A673 (cell line): ENCODE measurements at regions not wholly inside any gene's neighbourhood (a gene's known extent, or its start where the extent isn't known, plus 50 kb on each side); places are given as distances from the start of the nearest gene placed in this dataset.

Experiments
- BruUV-seq: library from RNA; stranded (reverse); fragments of 400-500 nt; replicated peaks from 2 replicates; lab custom pipeline; 2021; lab: Mats Ljungman, UMichigan
- CTCF ChIA-PET: fragments of 300-600 bp; sonication (Branson Sonifier 250); formaldehyde crosslinking; loops from one replicate; lab custom pipeline; 2022; ENCODE audit warnings: antibody characterized with exemption; lab: Charles Lee
- POLR2A ChIA-PET: fragments of 300-600 bp; sonication (Branson Sonifier 250); formaldehyde crosslinking; loops from one replicate; lab custom pipeline; 2022; ENCODE audit warnings: antibody characterized with exemption; ENCODE audit not compliant: low non-redundant PET; lab: Charles Lee
- DNase-seq: peaks from one replicate; pipeline ENCODE4 v3.0.0-alpha.2; 2015; ENCODE audit warnings: low spot score
- H3K27ac ChIP-seq: fragments of 200-600 bp; sonication (generic); 2 replicates; pipeline ENCODE4 v1.5.1; 2016; ENCODE audit warnings: mixed run types, low read depth, mild to moderate bottlenecking, mixed read lengths, antibody characterized with exemption, low read length; ENCODE audit not compliant: poor library complexity, severe bottlenecking
- H3K27me3 ChIP-seq: fragments of 200-600 bp; sonication (generic); replicated peaks from 2 replicates; pipeline ENCODE4 v1.6.1; 2017; ENCODE audit warnings: mixed run types, low read depth, mild to moderate bottlenecking, mixed read lengths, antibody characterized with exemption, low read length; ENCODE audit not compliant: insufficient read depth, poor library complexity
- H3K36me3 ChIP-seq: fragments of 200-600 bp; sonication (generic); 2 replicates; pipeline ENCODE4 v1.6.1; 2016; ENCODE audit warnings: mixed run types, mild to moderate bottlenecking, mixed read lengths, antibody characterized with exemption, low read length; ENCODE audit not compliant: insufficient read depth, poor library complexity, severe bottlenecking
- H3K4me1 ChIP-seq: fragments of 200-600 bp; sonication (generic); 2 replicates; pipeline ENCODE4 v1.6.1; 2017; ENCODE audit warnings: mixed run types, mild to moderate bottlenecking, mixed read lengths, antibody characterized with exemption, low read length; ENCODE audit not compliant: insufficient read depth, poor library complexity, severe bottlenecking
- H3K4me3 ChIP-seq: fragments of 200-600 bp; sonication (generic); 2 replicates; pipeline ENCODE4 v1.5.1; 2016; ENCODE audit warnings: low read depth, mixed run types, mild to moderate bottlenecking, mixed read lengths, low read length; ENCODE audit not compliant: poor library complexity, severe bottlenecking
- H3K9me3 ChIP-seq: fragments of 200-600 bp; sonication (generic); 2 replicates; pipeline ENCODE4 v1.6.1; 2016; ENCODE audit warnings: mixed run types, low read depth, mild to moderate bottlenecking, mixed read lengths, antibody characterized with exemption, low read length; ENCODE audit not compliant: poor library complexity, severe bottlenecking
- EZH2 ChIP-seq: fragments of 200-600 bp; sonication (generic); IDR thresholded peaks from 2 replicates; pipeline ENCODE4 v1.6.1; 2017; ENCODE audit warnings: borderline replicate concordance, low read depth, mild to moderate bottlenecking, mixed read lengths, antibody characterized with exemption, low read length; ENCODE audit not compliant: poor library complexity, severe bottlenecking
- intact Hi-C: fragments of 100-400 bp; cut with micrococcal nuclease; formaldehyde crosslinking; loops from one replicate; pipeline ENCODE4 v1.10.0; 2022; ENCODE audit not compliant: unreplicated experiment
- TF ChIP-seq, protein P1 (sequence below): fragments of 300-800, 200-600 bp; sonication (generic); conservative IDR thresholded peaks from 2 replicates; pipeline ENCODE4 v1.5.1; 2017; ENCODE audit warnings: low read depth, mild to moderate bottlenecking, antibody characterized with exemption, low read length, moderate library complexity, mixed read lengths

DNA sequence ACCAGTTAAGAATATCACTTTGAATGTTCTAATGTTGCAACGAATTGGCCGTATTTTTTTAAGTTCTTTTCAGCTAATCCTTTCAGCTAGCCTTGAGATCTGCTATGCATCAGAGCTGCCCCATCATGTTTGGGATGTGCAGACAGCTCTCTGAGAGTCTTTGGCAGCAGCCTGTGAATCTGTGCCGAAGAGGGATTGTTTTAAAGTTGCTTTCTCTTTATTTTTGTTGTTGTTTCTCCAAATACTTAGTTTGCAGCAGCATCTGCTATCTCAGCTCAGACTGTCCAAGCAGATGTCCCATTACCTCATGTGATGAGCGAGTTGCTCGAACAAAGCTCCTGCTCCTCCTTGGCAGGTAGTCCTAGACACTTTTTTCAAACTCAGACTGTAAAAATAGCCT, 1002.5 kb upstream of the INTU start:
- no peak for TF ChIP-seq EZH2
- TF ChIP-seq, protein P1, sequence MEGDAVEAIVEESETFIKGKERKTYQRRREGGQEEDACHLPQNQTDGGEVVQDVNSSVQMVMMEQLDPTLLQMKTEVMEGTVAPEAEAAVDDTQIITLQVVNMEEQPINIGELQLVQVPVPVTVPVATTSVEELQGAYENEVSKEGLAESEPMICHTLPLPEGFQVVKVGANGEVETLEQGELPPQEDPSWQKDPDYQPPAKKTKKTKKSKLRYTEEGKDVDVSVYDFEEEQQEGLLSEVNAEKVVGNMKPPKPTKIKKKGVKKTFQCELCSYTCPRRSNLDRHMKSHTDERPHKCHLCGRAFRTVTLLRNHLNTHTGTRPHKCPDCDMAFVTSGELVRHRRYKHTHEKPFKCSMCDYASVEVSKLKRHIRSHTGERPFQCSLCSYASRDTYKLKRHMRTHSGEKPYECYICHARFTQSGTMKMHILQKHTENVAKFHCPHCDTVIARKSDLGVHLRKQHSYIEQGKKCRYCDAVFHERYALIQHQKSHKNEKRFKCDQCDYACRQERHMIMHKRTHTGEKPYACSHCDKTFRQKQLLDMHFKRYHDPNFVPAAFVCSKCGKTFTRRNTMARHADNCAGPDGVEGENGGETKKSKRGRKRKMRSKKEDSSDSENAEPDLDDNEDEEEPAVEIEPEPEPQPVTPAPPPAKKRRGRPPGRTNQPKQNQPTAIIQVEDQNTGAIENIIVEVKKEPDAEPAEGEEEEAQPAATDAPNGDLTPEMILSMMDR = no peak
- DNase-seq = no peak
- H3K9me3 ChIP-seq = no peaks in the 10 kb centered on the region
- no peak overlapping the region for H3K4me3 ChIP-seq
- no peaks in the 10 kb centered on the region for H3K27me3 ChIP-seq
- peaks cover 5% of the 10 kb centered on the region for H3K4me1 ChIP-seq
- H3K27ac ChIP-seq = no peak overlapping the region
- POLR2A ChIA-PET = no interaction called here
- no peaks in the 10 kb centered on the region for H3K36me3 ChIP-seq
- no TSS peak for BruUV-seq
- intact Hi-C loops = no loop called here
- CTCF ChIA-PET = no interaction called here

GRCh38 chr4:126633306-126633705, 999.5 kb upstream of the INTU start:
- CTCF ChIA-PET = no interaction called here
- intact Hi-C loops = no loop called here

DNA sequence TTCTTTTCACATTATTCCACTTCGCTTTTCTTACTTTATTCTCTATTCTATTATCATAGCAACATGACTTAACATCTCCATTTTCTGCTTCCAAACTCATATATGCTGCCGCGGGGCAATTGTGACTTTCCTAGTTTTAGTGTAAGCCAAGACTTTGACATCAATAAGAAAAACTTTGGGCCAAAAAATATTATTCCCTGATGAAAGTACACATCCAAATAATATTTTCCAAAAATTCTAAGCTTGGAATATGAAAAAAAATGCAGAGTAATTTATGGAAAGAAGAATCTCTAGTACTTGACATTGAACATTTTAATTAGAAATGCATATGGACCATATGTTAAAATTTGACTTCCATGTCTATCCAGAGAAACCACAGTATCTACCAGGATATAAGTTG, 995.1 kb upstream of the INTU start:
- Histone ChIP-seq H3K9me3 (no peaks in the 10 kb centered on the region), H3K27ac (no peak overlapping the region), H3K27me3 (no peaks in the 10 kb centered on the region), H3K4me1 (peaks cover 5% of the 10 kb centered on the region), H3K4me3 (no peak overlapping the region), H3K36me3 (no peaks in the 10 kb centered on the region)
- ChIA-PET POLR2A (no interaction called here), CTCF (no interaction called here)
- no peak for TF ChIP-seq EZH2
- TF ChIP-seq, protein P1 = no peak
- no peak for DNase-seq
- intact Hi-C loops = no loop called here
- BruUV-seq = no TSS peak

More at GRCh38 chr4:126633306-126633705, 999.5 kb upstream of the INTU start:
- no peaks in the 10 kb centered on the region for H3K9me3 ChIP-seq
- POLR2A ChIA-PET = no interaction called here
- TF ChIP-seq, protein P1 = no peak
- no peak for TF ChIP-seq EZH2
- DNase-seq = no peak
- BruUV-seq = no TSS peak
- H3K36me3 ChIP-seq = no peaks in the 10 kb centered on the region
- H3K27ac ChIP-seq = no peak overlapping the region
- peaks cover 5% of the 10 kb centered on the region for H3K4me1 ChIP-seq
- no peaks in the 10 kb centered on the region for H3K27me3 ChIP-seq
- no peak overlapping the region for H3K4me3 ChIP-seq
